Parathyroid adenoma (tissue), 2 donors: ENCODE measurements at regions not wholly inside any gene's neighbourhood (a gene's known extent, or its start where the extent isn't known, plus 50 kb on each side); places are given as distances from the start of the nearest gene placed in this dataset.

Experiments used
- H2AFZ ChIP-seq: fragments of 300-600 bp; sonication (generic); one replicate; pipeline ENCODE4 v1.7.0; 2017; ENCODE audit warnings: antibody characterized with exemption, mild to moderate bottlenecking
- H3K27ac ChIP-seq: fragments of 300-600 bp; sonication (generic); one replicate; pipeline ENCODE4 v1.7.0; 2017
- H3K27me3 ChIP-seq: fragments of 300-600 bp; sonication (generic); one replicate; pipeline ENCODE4 v1.7.0; 2017; ENCODE audit warnings: low read length; ENCODE audit not compliant: control insufficient read depth, insufficient read depth
- H3K36me3 ChIP-seq: fragments of 300-600 bp; sonication (generic); one replicate; pipeline ENCODE4 v1.7.0; 2017; ENCODE audit warnings: low read length; ENCODE audit not compliant: control insufficient read depth, insufficient read depth
- H3K4me1 ChIP-seq: fragments of 300-600 bp; sonication (generic); one replicate; pipeline ENCODE4 v1.7.0; 2017; ENCODE audit warnings: control low read depth
- H3K4me2 ChIP-seq: fragments of 300-600 bp; sonication (generic); one replicate; pipeline ENCODE4 v1.7.0; 2017; ENCODE audit warnings: low read length
- H3K4me3 ChIP-seq: fragments of 300-600 bp; sonication (generic); one replicate; pipeline ENCODE4 v1.7.0; 2017; ENCODE audit warnings: low read depth, low read length
- H3K79me2 ChIP-seq: fragments of 300-600 bp; sonication (generic); one replicate; pipeline ENCODE4 v1.7.0; 2017; ENCODE audit warnings: control low read depth
- H3K9ac ChIP-seq: fragments of 300-600 bp; sonication (generic); one replicate; pipeline ENCODE4 v1.7.0; 2017; ENCODE audit warnings: mild to moderate bottlenecking
- H3K9me3 ChIP-seq: fragments of 300-600 bp; sonication (generic); one replicate; pipeline ENCODE4 v1.7.0; 2017; ENCODE audit warnings: low read length; ENCODE audit not compliant: control insufficient read depth
- TF ChIP-seq, protein P1 (sequence below): fragments of 300-600 bp; sonication (generic); IDR thresholded peaks from one replicate; pipeline ENCODE4 v1.7.0; 2017; ENCODE audit warnings: antibody characterized with exemption, mild to moderate bottlenecking
- donor health status: primary hyperparathyroidism.

DNA sequence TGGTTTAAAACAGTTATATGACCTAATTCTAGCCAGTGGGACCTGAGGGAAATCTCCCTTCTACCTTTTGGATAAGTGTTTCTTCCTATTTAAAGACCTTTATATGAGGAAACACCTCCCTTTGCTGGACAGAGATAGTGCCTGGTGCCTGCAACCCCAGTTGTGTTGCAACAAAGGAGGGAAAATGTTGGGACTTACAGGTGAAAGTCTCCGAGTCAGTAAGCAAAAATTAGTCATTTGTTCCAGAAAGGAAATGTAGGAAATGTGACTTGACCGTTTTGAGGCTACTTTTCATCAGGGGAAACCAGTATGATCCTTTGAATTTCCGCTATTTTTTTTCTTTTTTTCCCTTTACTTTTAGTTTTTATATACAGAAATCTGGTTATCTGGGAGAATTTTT is 165.5 kb downstream of the DKK1 start:
- Histone ChIP-seq H2AFZ (no peak overlapping the region), H3K79me2 (no peaks in the 10 kb centered on the region), H3K9me3 (no peaks in the 10 kb centered on the region), H3K36me3 (no peaks in the 10 kb centered on the region), H3K4me2 (no peak overlapping the region), H3K27me3 (no peaks in the 10 kb centered on the region), H3K9ac (no peak overlapping the region), H3K4me1 (no peaks in the 10 kb centered on the region), H3K27ac (no peak overlapping the region), H3K4me3 (no peak overlapping the region)
- TF ChIP-seq, protein P1, sequence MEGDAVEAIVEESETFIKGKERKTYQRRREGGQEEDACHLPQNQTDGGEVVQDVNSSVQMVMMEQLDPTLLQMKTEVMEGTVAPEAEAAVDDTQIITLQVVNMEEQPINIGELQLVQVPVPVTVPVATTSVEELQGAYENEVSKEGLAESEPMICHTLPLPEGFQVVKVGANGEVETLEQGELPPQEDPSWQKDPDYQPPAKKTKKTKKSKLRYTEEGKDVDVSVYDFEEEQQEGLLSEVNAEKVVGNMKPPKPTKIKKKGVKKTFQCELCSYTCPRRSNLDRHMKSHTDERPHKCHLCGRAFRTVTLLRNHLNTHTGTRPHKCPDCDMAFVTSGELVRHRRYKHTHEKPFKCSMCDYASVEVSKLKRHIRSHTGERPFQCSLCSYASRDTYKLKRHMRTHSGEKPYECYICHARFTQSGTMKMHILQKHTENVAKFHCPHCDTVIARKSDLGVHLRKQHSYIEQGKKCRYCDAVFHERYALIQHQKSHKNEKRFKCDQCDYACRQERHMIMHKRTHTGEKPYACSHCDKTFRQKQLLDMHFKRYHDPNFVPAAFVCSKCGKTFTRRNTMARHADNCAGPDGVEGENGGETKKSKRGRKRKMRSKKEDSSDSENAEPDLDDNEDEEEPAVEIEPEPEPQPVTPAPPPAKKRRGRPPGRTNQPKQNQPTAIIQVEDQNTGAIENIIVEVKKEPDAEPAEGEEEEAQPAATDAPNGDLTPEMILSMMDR, result no peak

DNA sequence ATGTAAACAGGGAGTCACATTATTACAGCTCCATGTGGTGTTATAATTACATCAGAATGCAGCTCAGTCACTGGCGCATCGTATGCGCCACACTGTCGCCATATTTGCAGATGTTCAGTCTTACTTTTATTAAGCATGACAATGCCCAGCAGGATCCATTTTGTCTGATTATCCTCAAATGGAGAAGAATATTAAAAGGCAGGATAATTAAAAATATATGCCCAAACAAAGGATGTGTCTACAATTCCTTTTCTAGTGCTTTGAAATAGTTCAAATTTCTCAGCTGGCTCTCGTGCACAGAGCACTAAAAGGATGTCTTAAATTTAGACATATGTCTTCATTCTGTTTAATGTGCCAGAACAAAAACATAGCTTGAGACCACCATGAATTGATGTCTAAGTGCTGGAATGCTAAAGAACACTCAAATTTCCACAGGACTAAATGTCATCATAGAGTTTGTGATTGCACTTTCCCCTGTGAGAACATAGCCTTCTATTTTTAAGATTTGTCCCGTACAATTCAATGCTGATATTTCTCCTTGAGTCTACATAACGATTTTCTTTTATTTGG is 168.0 kb downstream of the DKK1 start:
- TF ChIP-seq, protein P1, result no peak
- H2AFZ ChIP-seq, result no peak overlapping the region

DNA sequence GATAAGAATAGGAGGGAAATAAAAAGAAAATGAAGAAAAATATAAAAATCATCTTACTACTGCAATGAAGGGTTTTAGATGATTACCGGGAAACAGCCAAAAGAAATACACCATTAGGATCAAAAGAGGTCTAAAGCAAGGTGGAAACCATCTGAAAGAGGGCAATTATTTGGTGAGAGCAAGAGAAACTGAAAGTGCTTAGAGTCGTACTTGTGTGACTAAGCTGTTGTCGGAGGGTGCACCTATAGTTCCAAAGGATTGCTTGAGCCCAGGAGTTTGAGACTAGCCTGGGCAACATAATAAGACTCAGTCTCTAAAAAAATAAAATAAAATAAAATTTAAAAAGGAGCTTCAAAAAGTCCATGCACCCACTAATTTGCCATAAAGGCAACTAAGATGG is 169.5 kb downstream of the DKK1 start:
- Histone ChIP-seq H3K9me3 (no peaks in the 10 kb centered on the region), H3K4me2 (no peak overlapping the region), H3K27ac (no peak overlapping the region), H3K4me3 (no peak overlapping the region), H3K79me2 (no peaks in the 10 kb centered on the region), H3K36me3 (no peaks in the 10 kb centered on the region), H3K4me1 (no peaks in the 10 kb centered on the region), H3K27me3 (no peaks in the 10 kb centered on the region), H3K9ac (no peak overlapping the region), H2AFZ (no peak overlapping the region)
- TF ChIP-seq, protein P1, result no peak

More for the DNA sequence above, 168.0 kb downstream of the DKK1 start:
- Histone ChIP-seq H3K4me2 (no peak overlapping the region), H3K9me3 (no peaks in the 10 kb centered on the region), H3K4me3 (no peak overlapping the region), H3K36me3 (no peaks in the 10 kb centered on the region), H3K9ac (no peak overlapping the region), H3K27me3 (no peaks in the 10 kb centered on the region), H3K4me1 (no peaks in the 10 kb centered on the region), H3K27ac (no peak overlapping the region), H3K79me2 (no peaks in the 10 kb centered on the region)

- Histone ChIP-seq H3K4me2 (no peak overlapping the region), H3K4me1 (no peaks in the 10 kb centered on the region), H3K4me3 (no peak overlapping the region), H3K9me3 (no peaks in the 10 kb centered on the region), H2AFZ (no peak overlapping the region), H3K27me3 (no peaks in the 10 kb centered on the region), H3K79me2 (no peaks in the 10 kb centered on the region), H3K27ac (no peak overlapping the region), H3K9ac (no peak overlapping the region), H3K36me3 (no peaks in the 10 kb centered on the region)
- TF ChIP-seq, protein P1, result no peak
Observed at GRCh38 chr10:52484206-52485065, 170.4 kb downstream of the DKK1 start.
